Mammary epithelial cell (primary cell): ENCODE measurements at regions not wholly inside any gene's neighbourhood (a gene's known extent, or its start where the extent isn't known, plus 50 kb on each side); places are given as distances from the start of the nearest gene placed in this dataset.

Source experiments
- EZH2 ChIP-seq: IDR thresholded peaks from 2 replicates; pipeline ENCODE4 v1.6.1; 2012; ENCODE audit warnings: low read length, inconsistent platforms, borderline replicate concordance
- TF ChIP-seq, protein P1 (sequence below), 2 donors: IDR thresholded peaks in 1 of 2; conservative IDR thresholded peaks in 1 of 2; 2 replicates each; pipeline ENCODE4 v1.5.1; 2011 to 2012; ENCODE audit warnings: inconsistent platforms in 2 of 2, low read length in 2 of 2, mild to moderate bottlenecking in 2 of 2, control low read depth in 1 of 2, low read depth in 1 of 2; ENCODE audit not compliant: insufficient read depth in 1 of 2; ENCODE audit errors: extremely low read depth in 1 of 2

DNA sequence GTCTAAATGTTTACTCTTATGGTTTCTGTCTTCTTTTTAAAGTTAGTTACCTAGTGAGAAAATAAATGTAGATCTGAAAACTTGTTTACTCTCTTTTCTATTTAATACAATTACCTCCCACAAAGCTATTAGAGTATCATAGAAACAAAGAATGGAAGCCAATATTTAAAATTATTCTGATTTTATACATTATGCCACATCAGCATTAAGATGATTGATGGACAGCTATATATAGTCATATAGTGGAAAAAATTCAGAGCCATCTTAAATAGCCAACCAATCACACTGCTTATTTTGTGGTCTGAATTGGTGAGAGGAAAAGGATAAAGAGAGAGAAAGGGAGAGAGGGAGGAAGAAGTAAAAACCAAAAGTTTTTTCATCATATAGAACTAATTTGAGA, 1101.8 kb downstream of the PCDH19 start:
- TF ChIP-seq, protein P1, sequence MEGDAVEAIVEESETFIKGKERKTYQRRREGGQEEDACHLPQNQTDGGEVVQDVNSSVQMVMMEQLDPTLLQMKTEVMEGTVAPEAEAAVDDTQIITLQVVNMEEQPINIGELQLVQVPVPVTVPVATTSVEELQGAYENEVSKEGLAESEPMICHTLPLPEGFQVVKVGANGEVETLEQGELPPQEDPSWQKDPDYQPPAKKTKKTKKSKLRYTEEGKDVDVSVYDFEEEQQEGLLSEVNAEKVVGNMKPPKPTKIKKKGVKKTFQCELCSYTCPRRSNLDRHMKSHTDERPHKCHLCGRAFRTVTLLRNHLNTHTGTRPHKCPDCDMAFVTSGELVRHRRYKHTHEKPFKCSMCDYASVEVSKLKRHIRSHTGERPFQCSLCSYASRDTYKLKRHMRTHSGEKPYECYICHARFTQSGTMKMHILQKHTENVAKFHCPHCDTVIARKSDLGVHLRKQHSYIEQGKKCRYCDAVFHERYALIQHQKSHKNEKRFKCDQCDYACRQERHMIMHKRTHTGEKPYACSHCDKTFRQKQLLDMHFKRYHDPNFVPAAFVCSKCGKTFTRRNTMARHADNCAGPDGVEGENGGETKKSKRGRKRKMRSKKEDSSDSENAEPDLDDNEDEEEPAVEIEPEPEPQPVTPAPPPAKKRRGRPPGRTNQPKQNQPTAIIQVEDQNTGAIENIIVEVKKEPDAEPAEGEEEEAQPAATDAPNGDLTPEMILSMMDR (conservative IDR thresholded peaks at IDR 0.05 in 1 of 2, IDR thresholded peaks at IDR 0.05 in 1 of 2; ENCODE audit: extremely low read depth in 1 of 2, insufficient read depth in 1 of 2, low read depth in 1 of 2, low read length in 2 of 2) = no peak
- no peak for TF ChIP-seq EZH2
